HepG2 (cell line): ENCODE measurements at regions not wholly inside any gene's neighbourhood (a gene's known extent, or its start where the extent isn't known, plus 50 kb on each side); places are given as distances from the start of the nearest gene placed in this dataset.

Source experiments
- ATAC-seq: fragments of 200-7000 bp; cut with Tn5 transposase; 3 replicates; pipeline ENCODE4 v1.9.1; 2020; ENCODE audit warnings: mild to moderate bottlenecking, moderate library complexity
- BruUV-seq: library from RNA; stranded (reverse); fragments of 400-500 nt; replicated peaks from 2 replicates; lab custom pipeline; 2021; lab: Mats Ljungman, UMichigan
- CTCF ChIA-PET: fragments of 300-600 bp; formaldehyde crosslinking; extraction: SDS; loops from one replicate; lab custom pipeline; 2021; ENCODE audit warnings: low total read pairs, inconsistent platforms, low intra/inter-chr PET ratio; lab: Yijun Ruan, JAX
- POLR2A ChIA-PET: fragments of 350-600 bp; sonication (Branson Sonifier 250); formaldehyde crosslinking; loops from one replicate; lab custom pipeline; 2020; ENCODE audit warnings: antibody characterized with exemption, inconsistent platforms; lab: Yijun Ruan, JAX
- DNase-seq: peaks from one replicate; pipeline ENCODE4 v3.0.0-alpha.2; 2015; ENCODE audit warnings: low spot score
- FAIRE-seq: peaks from 3 replicates; lab custom pipeline; 2011; peaks lifted over from hg19 to GRCh38; lab: Jason Lieb, UNC
- H2AFZ ChIP-seq: one replicate; pipeline ENCODE4 v1.6.1; 2011; ENCODE audit warnings: low read length, inconsistent platforms
- H3K27ac ChIP-seq: fragments of 300-600 bp; 3 replicates; pipeline ENCODE4 v1.8.0; 2011; ENCODE audit warnings: mixed run types, mild to moderate bottlenecking, mixed read lengths, low read length, inconsistent platforms; ENCODE audit not compliant: insufficient read depth; ENCODE audit errors: extremely low read length
- H3K27me3 ChIP-seq, 2 experiments: fragments of 200-600 bp in 1 of 2; 2 replicates in 1 of 2; 3 replicates in 1 of 2; pipeline versions ENCODE4 v1.6.0 to v1.8.0; 2011; ENCODE audit warnings: low read length in 2 of 2, mild to moderate bottlenecking in 2 of 2, moderate library complexity in 2 of 2, inconsistent platforms in 1 of 2; ENCODE audit not compliant: insufficient read depth in 2 of 2, control insufficient read depth in 1 of 2
- H3K36me3 ChIP-seq, 2 experiments: fragments of 200-600 bp in 1 of 2; replicated peaks in 1 of 2; 2 replicates in 1 of 2; 3 replicates in 1 of 2; pipeline versions ENCODE4 v1.5.1 to v1.8.0; 2011; ENCODE audit warnings: low read length in 2 of 2, inconsistent platforms in 1 of 2; ENCODE audit not compliant: insufficient read depth in 2 of 2, control insufficient read depth in 1 of 2
- H3K4me1 ChIP-seq: 2 replicates; pipeline ENCODE4 v1.5.1; 2012; ENCODE audit warnings: low read length, inconsistent platforms; ENCODE audit not compliant: insufficient read depth
- H3K4me2 ChIP-seq: 2 replicates; pipeline ENCODE4 v1.6.0; 2011; ENCODE audit warnings: low read depth, low read length, inconsistent platforms
- H3K4me3 ChIP-seq, 3 experiments: fragments of 200-600 bp in 1 of 3; sonication (generic), shearing (Covaris generic) in 1 of 3; replicated peaks in 1 of 3; 2 replicates each; pipeline ENCODE4 v1.5.1; 2011 to 2016; ENCODE audit warnings: low read length in 3 of 3, inconsistent platforms in 2 of 3, low read depth in 2 of 3, mild to moderate bottlenecking in 2 of 3, control low read depth in 1 of 3, mixed read lengths in 1 of 3; ENCODE audit not compliant: insufficient read depth in 1 of 3
- H3K79me2 ChIP-seq: one replicate; pipeline ENCODE4 v1.6.1; 2011; ENCODE audit warnings: low read length, inconsistent platforms; ENCODE audit not compliant: insufficient read depth
- H3K9ac ChIP-seq: 2 replicates; pipeline ENCODE4 v1.6.0; 2011; ENCODE audit warnings: mild to moderate bottlenecking, low read depth, low read length, inconsistent platforms; ENCODE audit not compliant: insufficient read depth
- H3K9me3 ChIP-seq: 2 replicates; pipeline ENCODE4 v1.5.1; 2012; ENCODE audit warnings: mild to moderate bottlenecking, low read length
- H4K20me1 ChIP-seq: 2 replicates; pipeline ENCODE4 v1.6.0; 2011; ENCODE audit warnings: inconsistent platforms, mild to moderate bottlenecking, low read length, moderate library complexity; ENCODE audit not compliant: insufficient read depth
- BCL6 ChIP-seq: IDR thresholded peaks from 2 replicates; pipeline ENCODE4 v1.6.1; 2016; ENCODE audit warnings: missing genetic modification reagents, missing compliant biosample characterization
- BRD4 ChIP-seq: sonication (generic); formaldehyde crosslinking; IDR thresholded peaks from 2 replicates; pipeline ENCODE4 v1.4.0; 2020; ENCODE audit warnings: missing genetic modification reagents
- CBFB ChIP-seq: sonication (generic); formaldehyde crosslinking; IDR thresholded peaks from 2 replicates; pipeline ENCODE4 v1.4.0; 2020; ENCODE audit warnings: missing genetic modification reagents
- DNMT3B ChIP-seq: conservative IDR thresholded peaks from 2 replicates; pipeline ENCODE4 v1.6.1; 2016; ENCODE audit warnings: missing biosample characterization, control low read depth
- EZH2 ChIP-seq: conservative IDR thresholded peaks from 2 replicates; pipeline ENCODE4 v1.6.1; 2012; ENCODE audit warnings: mild to moderate bottlenecking, low read depth, low read length, moderate library complexity
- GATA4 ChIP-seq: sonication (generic); IDR thresholded peaks from 2 replicates; pipeline ENCODE4 v1.6.1; 2016; ENCODE audit warnings: antibody characterized with exemption, low read depth, borderline replicate concordance
- HMG20A ChIP-seq: IDR thresholded peaks from 2 replicates; pipeline ENCODE4 v1.6.1; 2016; ENCODE audit warnings: borderline replicate concordance
- KLF13 ChIP-seq: sonication (generic); formaldehyde crosslinking; IDR thresholded peaks from 2 replicates; pipeline ENCODE4 v1.4.0; 2020; ENCODE audit warnings: mild to moderate bottlenecking, missing genetic modification reagents
- MED1 ChIP-seq: sonication (generic); formaldehyde crosslinking; IDR thresholded peaks from 2 replicates; pipeline ENCODE4 v1.4.0; 2020; ENCODE audit warnings: missing genetic modification reagents
- MNT ChIP-seq: fragments of 450-650 bp; IDR thresholded peaks from 2 replicates; pipeline ENCODE4 v1.6.1; 2016
- MXD1 ChIP-seq: sonication (generic); formaldehyde crosslinking; IDR thresholded peaks from 2 replicates; pipeline ENCODE4 v1.4.0; 2020; ENCODE audit warnings: mild to moderate bottlenecking, missing genetic modification reagents
- POGZ ChIP-seq: sonication (generic); formaldehyde crosslinking; IDR thresholded peaks from 2 replicates; pipeline ENCODE4 v1.4.0; 2020; ENCODE audit warnings: mild to moderate bottlenecking, missing genetic modification reagents
- SMYD3 ChIP-seq: sonication (generic); formaldehyde crosslinking; IDR thresholded peaks from 2 replicates; pipeline ENCODE4 v1.8.1; 2023; ENCODE audit warnings: mild to moderate bottlenecking, missing genetic modification reagents
- ZBTB20 ChIP-seq: sonication (generic); formaldehyde crosslinking; IDR thresholded peaks from 2 replicates; pipeline ENCODE4 v1.8.1; 2023; ENCODE audit warnings: missing genetic modification reagents, low read depth, mild to moderate bottlenecking, borderline replicate concordance
- ZNF276 ChIP-seq: sonication (generic); formaldehyde crosslinking; IDR thresholded peaks from 2 replicates; pipeline ENCODE4 v1.4.0; 2020; ENCODE audit warnings: mild to moderate bottlenecking, low read depth, missing genetic modification reagents
- ZNF609 ChIP-seq: sonication (generic); formaldehyde crosslinking; IDR thresholded peaks from 2 replicates; pipeline ENCODE4 v1.4.0; 2020; ENCODE audit warnings: mild to moderate bottlenecking, missing genetic modification reagents, borderline replicate concordance
- ZNF749 ChIP-seq: sonication (generic); formaldehyde crosslinking; IDR thresholded peaks from 2 replicates; pipeline ENCODE4 v1.8.0; 2022; ENCODE audit warnings: mild to moderate bottlenecking, missing genetic modification reagents, moderate library complexity, borderline replicate concordance
- WGBS: methylation state at CpG from one replicate; pipeline ENCODE4 v1.1.6; 2017; ENCODE audit warnings: low lambda C conversion rate; 5-methylcytosine and 5-hydroxymethylcytosine counted together
- in situ Hi-C: cut with HindIII; loops from 2 replicates; pipeline ENCODE4 v1.10.0; 2017; ENCODE audit warnings: low pct_unique_long_range_greater_than_20kb; ENCODE audit not compliant: extremely low pct_ligation_motif_present
- intact Hi-C: fragments of 100-400 bp; cut with micrococcal nuclease; formaldehyde crosslinking; loops from one replicate; pipeline ENCODE4 v1.10.0; 2022; ENCODE audit not compliant: unreplicated experiment

GRCh38 chr12:90497923-90498545, 456.9 kb downstream of the CCER1 start:
- ChIA-PET POLR2A (no interaction called here), CTCF (no interaction called here)
- Histone ChIP-seq H3K9ac (no peak overlapping the region), H3K4me2 (no peak overlapping the region; the same call in 1 of the 2 replicates), H3K27ac (no peak overlapping the region), H3K36me3 (no peaks in the 10 kb centered on the region), H3K4me1 (peaks cover 18% of the 10 kb centered on the region), H4K20me1 (no peaks in the 10 kb centered on the region), H3K27me3 (no peaks in the 10 kb centered on the region), H3K4me3 (no peak overlapping the region), H3K9me3 (peaks cover 12% of the 10 kb centered on the region), H3K79me2 (no peaks in the 10 kb centered on the region), H2AFZ (no peak overlapping the region)
- intact Hi-C loops = no loop called here
- FAIRE-seq (no peak), ATAC-seq (peak; percentile 99), DNase-seq (peak; percentile 74)
- in situ Hi-C loops = no loop called here
- no TSS peak for BruUV-seq
- 0% methylated on average over 6 of the region's 6 CpGs for WGBS
- TF ChIP-seq HMG20A (CRISPR knock-in tag) (peak; percentile 76; the same call in 1 of the 2 replicates), POGZ (peak; percentile 65), EZH2 (no peak), MED1 (peak; percentile 45; the same call in 1 of the 2 replicates), DNMT3B (CRISPR knock-in tag) (no peak), KLF13 (no peak), BRD4 (no peak), GATA4 (peak; percentile 67; the same call in 1 of the 2 replicates), ZNF609 (CRISPR knock-in tag) (peak; percentile 74; the same call in 1 of the 2 replicates), ZNF749 (CRISPR knock-in tag) (no peak), SMYD3 (CRISPR knock-in tag) (no peak), ZNF276 (CRISPR knock-in tag) (no peak), BCL6 (0 out of 2 replicates have a peak, but pooled peaks have one; percentile 27), ZBTB20 (peak; percentile 95; the same call in 1 of the 2 replicates), MNT (no peak), CBFB (CRISPR knock-in tag) (peak; percentile 74), MXD1 (no peak)
